ENCODE measurements at regions not wholly inside any gene's neighbourhood (a gene's known extent, or its start where the extent isn't known, plus 50 kb on each side); places are given as distances from the start of the nearest gene placed in this dataset.

DNA sequence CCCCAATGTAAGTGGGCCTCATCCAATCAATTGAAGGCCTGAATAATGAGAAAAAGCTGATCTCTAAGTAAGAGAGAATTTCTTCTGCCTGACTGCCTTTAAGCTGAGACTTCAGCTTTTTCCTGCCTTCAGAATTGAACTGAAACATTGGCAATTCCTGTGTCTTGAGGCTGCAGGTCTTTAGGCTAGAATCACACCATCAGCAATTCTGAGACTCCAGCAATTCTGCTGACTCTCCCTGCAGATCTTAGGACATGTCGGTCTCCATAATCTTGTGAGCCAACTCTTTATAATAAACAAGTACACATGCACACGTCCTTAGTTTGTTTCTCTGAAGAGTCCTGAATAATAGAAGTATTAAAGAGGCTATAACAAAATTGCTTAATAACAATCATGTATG, 209.1 kb downstream of the FSIP2 start:
- H3K27ac ChIP-seq: no peak overlapping the region
- H3K9me3 ChIP-seq: peaks cover 0 to 20% (median 2%) of the 10 kb centered on the region in 4 donors
- no peak overlapping the region for H3K4me3 ChIP-seq
- no peak for DNase-seq (ENCODE audit: low spot score in 2 of 2)
- no peaks in the 10 kb centered on the region for H3K27me3 ChIP-seq
- TF ChIP-seq, protein P1, sequence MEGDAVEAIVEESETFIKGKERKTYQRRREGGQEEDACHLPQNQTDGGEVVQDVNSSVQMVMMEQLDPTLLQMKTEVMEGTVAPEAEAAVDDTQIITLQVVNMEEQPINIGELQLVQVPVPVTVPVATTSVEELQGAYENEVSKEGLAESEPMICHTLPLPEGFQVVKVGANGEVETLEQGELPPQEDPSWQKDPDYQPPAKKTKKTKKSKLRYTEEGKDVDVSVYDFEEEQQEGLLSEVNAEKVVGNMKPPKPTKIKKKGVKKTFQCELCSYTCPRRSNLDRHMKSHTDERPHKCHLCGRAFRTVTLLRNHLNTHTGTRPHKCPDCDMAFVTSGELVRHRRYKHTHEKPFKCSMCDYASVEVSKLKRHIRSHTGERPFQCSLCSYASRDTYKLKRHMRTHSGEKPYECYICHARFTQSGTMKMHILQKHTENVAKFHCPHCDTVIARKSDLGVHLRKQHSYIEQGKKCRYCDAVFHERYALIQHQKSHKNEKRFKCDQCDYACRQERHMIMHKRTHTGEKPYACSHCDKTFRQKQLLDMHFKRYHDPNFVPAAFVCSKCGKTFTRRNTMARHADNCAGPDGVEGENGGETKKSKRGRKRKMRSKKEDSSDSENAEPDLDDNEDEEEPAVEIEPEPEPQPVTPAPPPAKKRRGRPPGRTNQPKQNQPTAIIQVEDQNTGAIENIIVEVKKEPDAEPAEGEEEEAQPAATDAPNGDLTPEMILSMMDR (IDR thresholded peaks at IDR 0.05): no peak
- TF ChIP-seq EP300 (IDR thresholded peaks at IDR 0.05): no peak
- no peak for TF ChIP-seq POLR2A (IDR thresholded peaks at IDR 0.05)
- H3K4me1 ChIP-seq: no peaks in the 10 kb centered on the region
- WGBS, 2 donors: 75 to 81% methylated on average over 2 of the region's 2 CpGs
- H3K36me3 ChIP-seq: peaks cover 0 to 49% (median 0%) of the 10 kb centered on the region in 3 donors

GRCh38 chr2:185952100-185952499, 213.5 kb downstream of the FSIP2 start:
- Histone ChIP-seq H3K27me3 (no peaks in the 10 kb centered on the region), H3K27ac (no peak overlapping the region), H3K4me3 (no peak overlapping the region), H3K36me3 (peaks cover 0 to 19% (median 2%) of the 10 kb centered on the region in 3 donors), H3K4me1 (no peaks in the 10 kb centered on the region), H3K9me3 (no peaks in the 10 kb centered on the region)
- WGBS, 2 donors: 93 to 95% methylated on average over 3 of the region's 3 CpGs
- TF ChIP-seq, protein P1 (IDR thresholded peaks at IDR 0.05): no peak
- no peak for TF ChIP-seq POLR2A (IDR thresholded peaks at IDR 0.05)
- TF ChIP-seq EP300 (IDR thresholded peaks at IDR 0.05): no peak
- DNase-seq (ENCODE audit: low spot score in 2 of 2): no peak

GRCh38 chr2:185954389-185954788, 215.8 kb downstream of the FSIP2 start:
- no peaks in the 10 kb centered on the region for H3K4me1 ChIP-seq
- H3K27me3 ChIP-seq: no peaks in the 10 kb centered on the region
- 74 to 84% methylated on average over 2 of the region's 2 CpGs for WGBS, 2 donors
- H3K4me3 ChIP-seq: no peak overlapping the region
- peaks cover 0 to 10% (median 2%) of the 10 kb centered on the region in 3 donors for H3K36me3 ChIP-seq
- no peak for TF ChIP-seq POLR2A (IDR thresholded peaks at IDR 0.05)
- TF ChIP-seq, protein P1 (IDR thresholded peaks at IDR 0.05): no peak
- TF ChIP-seq EP300 (IDR thresholded peaks at IDR 0.05): no peak
- H3K9me3 ChIP-seq: no peaks in the 10 kb centered on the region
- no peak for DNase-seq (ENCODE audit: low spot score in 2 of 2)
- H3K27ac ChIP-seq: no peak overlapping the region

GRCh38 chr2:185955050-185955449, 216.4 kb downstream of the FSIP2 start:
- TF ChIP-seq EP300 (IDR thresholded peaks at IDR 0.05) (no peak), POLR2A (IDR thresholded peaks at IDR 0.05) (no peak)
- TF ChIP-seq, protein P1 (IDR thresholded peaks at IDR 0.05): no peak
- WGBS, 2 donors: 81 to 96% methylated on average over 1 of the region's 1 CpG
- Histone ChIP-seq H3K9me3 (peaks cover 0 to 5% (median 1%) of the 10 kb centered on the region in 4 donors), H3K4me1 (no peaks in the 10 kb centered on the region), H3K36me3 (peaks cover 0 to 6% (median 2%) of the 10 kb centered on the region in 3 donors), H3K4me3 (no peak overlapping the region), H3K27me3 (no peaks in the 10 kb centered on the region), H3K27ac (no peak overlapping the region)
- DNase-seq (ENCODE audit: low spot score in 2 of 2): no peak

- 97 to 98% methylated on average over 5 of the region's 5 CpGs for WGBS, 2 donors
- Histone ChIP-seq H3K27ac (no peak overlapping the region), H3K4me1 (no peaks in the 10 kb centered on the region), H3K27me3 (no peaks in the 10 kb centered on the region), H3K36me3 (peaks cover 0 to 3% (median 0%) of the 10 kb centered on the region in 3 donors), H3K9me3 (peaks cover 0 to 8% (median 0%) of the 10 kb centered on the region in 4 donors), H3K4me3 (no peak overlapping the region)
- TF ChIP-seq, protein P1 (IDR thresholded peaks at IDR 0.05): no peak
- TF ChIP-seq EP300 (IDR thresholded peaks at IDR 0.05) (no peak), POLR2A (IDR thresholded peaks at IDR 0.05) (no peak)
- no peak for DNase-seq (ENCODE audit: low spot score in 2 of 2)
Measured at GRCh38 chr2:185967335-185967734, 228.7 kb downstream of the FSIP2 start.
